Limb (tissue), 2 donors: ENCODE measurements at regions not wholly inside any gene's neighbourhood (a gene's known extent, or its start where the extent isn't known, plus 50 kb on each side); places are given as distances from the start of the nearest gene placed in this dataset.
"Not testable (repeated sequence)": the region's sequence is repeated elsewhere in the genome, so short reads cannot be mapped to it uniquely, and the experiment has no call there.

Experiments
- DNase-seq, 2 donors: peaks; one replicate each; pipeline ENCODE4 v3.0.0-alpha.2; 2016; ENCODE audit errors: extremely low spot score in 2 of 2

DNA sequence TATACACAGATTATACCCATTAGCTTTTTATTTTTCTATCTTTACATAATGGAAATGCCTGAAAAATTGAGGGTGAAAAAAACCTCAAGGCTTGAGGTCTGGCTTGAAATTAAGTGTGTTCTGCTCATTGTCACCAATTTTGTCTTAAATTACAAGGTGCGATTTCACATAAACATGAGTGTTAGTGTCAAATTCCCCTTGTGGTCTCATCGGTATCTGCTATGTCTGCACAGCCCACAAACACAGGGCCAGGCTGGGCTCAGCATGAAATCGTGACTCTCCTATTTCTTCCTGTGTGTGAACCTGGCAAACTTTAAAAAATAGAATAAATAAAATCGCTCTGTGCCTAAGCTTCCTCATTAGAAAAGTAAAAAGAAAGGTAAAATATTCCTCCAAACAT is 109.1 kb downstream of the CRLF2 start:
- no peak for DNase-seq

DNA sequence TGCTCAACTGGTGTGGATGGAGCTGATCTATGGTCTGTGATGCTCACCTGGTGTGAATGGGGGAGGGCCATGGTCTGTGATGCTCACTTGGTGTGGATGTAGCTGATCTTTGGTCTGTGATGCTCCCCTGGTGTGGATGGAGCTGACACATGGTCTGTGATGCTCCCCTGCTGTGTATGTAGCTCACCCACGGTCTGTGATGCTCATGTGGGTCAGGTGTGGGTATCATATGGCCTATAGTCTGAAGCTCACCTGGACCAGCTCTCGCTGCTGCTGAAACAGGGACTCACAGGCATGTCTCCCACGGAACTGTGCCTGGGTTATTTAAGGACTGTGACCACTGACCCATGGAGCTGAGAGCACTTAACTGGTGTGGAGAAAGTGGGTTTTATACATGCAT is 109.7 kb downstream of the CRLF2 start:
- DNase-seq: no peak

GRCh38 chrX:1102221-1102620 is 110.2 kb downstream of the CRLF2 start:
- not testable (repeated sequence) for DNase-seq

DNA sequence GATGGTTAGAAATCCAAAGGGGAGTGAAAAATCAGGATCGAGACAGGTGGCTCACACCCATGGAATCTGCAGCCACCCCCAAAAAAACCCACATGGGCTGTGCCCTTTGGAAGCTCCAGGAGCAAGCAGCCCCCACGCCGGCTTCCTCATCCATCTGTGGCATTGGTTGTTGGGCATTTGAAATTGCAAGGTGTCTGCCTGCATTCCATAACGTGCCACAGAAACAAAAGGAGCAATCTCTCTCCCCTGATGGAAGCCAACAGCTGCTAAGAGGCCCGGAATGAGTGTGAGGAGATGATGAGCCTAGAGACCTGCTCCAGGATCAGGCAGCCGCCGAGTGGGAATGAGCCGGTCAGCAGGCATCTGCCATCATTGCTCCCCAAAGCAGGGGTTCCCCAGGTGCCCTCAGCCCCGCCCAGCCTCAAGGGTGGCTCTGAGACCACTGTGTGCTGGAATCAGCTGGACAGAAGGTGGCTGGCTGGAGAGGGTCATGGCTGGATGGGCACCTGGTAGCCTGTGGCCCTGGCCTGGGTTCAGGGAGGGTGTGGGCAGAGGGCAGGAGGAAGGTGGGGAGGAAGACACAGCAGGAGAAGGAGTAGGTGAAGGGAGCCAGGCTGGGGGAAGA is 113.2 kb downstream of the CRLF2 start:
- DNase-seq: no peak

GRCh38 chrX:1097328-1097727 is 115.1 kb downstream of the CRLF2 start:
- no peak for DNase-seq

DNA sequence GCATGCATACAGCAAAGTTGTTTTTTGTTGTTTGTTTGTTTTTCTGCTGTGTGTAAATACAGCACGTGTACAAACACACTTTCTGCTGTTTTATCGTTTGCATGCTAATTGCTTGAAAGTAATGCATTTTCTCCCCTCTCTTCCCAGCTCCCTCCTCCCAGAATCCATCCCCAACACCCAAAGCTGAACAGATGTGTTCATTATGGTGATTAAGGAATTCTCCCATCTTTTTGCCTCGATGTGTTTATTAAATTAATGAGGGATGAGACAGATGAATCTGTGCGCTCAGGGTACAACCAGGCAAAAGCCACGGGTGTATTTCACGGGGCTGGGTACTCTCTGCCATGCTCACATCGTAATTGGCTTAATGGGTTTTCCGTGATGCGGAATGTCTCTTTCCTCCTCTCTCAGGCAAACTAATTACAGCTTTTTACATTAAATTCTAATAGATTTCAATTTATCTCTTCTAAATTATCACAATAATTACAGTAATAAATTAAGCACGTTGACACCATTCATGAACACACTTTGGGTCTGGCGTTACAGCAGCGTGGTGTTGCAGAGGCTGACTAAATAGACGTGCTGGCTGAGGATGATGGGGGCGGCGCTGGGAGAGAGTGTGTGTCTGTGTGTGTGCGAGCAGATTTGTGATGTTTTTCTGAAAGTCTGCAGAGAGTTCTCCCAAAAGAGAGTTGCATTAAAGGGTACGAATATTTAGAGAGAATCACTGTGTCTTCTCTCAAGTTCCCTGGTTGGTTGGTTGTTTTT is 117.7 kb downstream of the CRLF2 start:
- no peak for DNase-seq

- DNase-seq: no peak
Observed at GRCh38 chrX:1093586-1094421, 118.6 kb downstream of the CRLF2 start.

- DNase-seq: no peak
Observed at GRCh38 chrX:1093121-1093520, 119.3 kb downstream of the CRLF2 start.

- DNase-seq: no peak
Observed at GRCh38 chrX:1086444-1087409, 125.7 kb downstream of the CRLF2 start.

GRCh38 chrX:1085871-1086270 is 126.6 kb downstream of the CRLF2 start:
- DNase-seq: not testable (repeated sequence)

DNA sequence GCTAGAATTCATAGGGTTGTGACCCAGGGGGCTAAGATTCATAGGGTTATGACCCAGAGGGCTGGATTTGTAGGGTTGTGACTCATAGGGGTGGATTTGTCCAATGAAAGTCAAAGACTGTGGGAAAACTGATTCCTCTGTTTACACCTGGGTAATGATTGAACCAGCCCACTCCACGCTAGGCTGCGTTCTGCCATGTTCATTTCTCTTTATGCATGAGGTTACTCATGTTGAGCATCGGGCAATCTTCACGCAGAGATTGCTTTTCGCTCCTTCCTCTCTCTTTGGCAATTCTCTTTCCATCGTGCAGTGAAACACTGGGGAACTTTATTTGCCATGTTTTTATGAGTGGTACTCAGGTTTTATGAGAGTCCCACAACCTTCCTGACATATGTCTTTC is 127.8 kb downstream of the CRLF2 start:
- DNase-seq: no peak

DNA sequence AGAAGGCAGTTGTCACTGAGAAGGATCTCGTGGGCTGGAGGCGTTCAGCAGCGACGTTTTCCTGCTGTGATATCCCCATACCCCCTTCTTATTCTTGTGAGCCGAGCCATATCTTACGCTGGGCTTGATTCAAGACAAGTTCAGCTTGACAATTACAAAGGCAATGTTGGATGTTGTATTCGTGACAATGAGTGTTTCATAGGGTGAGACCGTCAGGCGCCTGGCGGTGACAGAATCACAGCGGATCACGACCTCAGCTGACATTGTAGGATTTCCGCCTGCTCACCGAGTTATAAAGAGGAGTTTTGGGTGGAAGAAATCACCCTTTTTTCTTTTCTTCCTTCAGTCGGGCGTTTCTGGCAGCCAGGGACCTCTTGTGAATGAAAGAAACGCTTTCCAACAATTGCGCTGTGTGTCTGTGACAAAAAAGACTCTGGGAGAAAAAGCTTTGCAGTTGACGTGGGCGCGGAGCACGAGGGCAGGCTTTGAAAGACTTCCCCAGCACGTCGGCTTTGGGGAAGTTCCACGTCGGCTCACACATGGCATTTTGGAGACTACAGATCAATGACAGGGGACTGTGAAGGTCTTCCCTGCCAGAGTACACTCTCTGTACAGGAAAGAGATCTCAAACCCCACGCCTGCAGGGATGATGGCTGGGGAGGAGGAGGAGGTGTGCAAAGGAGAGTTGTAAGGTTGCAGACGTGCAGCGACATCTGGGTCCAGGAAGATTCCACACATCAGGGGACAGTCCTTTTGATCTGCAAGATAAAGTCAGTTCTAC is 135.4 kb downstream of the CRLF2 start:
- DNase-seq: no peak

GRCh38 chrX:1075741-1076140 is 136.7 kb downstream of the CRLF2 start:
- DNase-seq: no peak

- no peak for DNase-seq
Observed at GRCh38 chrX:1075156-1075555, 137.3 kb downstream of the CRLF2 start.

DNA sequence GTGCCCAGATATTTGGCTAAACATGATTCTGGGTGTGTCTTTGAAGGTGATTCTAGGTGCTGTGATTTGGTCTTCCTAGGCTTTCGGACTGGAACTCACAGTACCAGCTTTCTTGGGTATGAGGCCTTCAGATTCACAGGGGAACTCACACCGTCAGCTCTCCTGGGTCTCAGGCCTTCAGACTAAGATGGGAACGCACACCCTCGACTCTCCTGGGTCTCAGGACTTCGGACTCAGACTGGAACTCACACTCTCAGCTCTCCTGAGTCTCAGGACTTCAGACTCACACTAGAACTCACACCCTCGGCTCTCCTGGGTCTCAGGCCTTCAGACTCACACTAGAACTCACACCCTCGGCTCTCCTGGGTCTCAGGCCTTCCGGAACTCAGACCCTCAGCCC is 137.7 kb downstream of the CRLF2 start:
- no peak for DNase-seq

DNA sequence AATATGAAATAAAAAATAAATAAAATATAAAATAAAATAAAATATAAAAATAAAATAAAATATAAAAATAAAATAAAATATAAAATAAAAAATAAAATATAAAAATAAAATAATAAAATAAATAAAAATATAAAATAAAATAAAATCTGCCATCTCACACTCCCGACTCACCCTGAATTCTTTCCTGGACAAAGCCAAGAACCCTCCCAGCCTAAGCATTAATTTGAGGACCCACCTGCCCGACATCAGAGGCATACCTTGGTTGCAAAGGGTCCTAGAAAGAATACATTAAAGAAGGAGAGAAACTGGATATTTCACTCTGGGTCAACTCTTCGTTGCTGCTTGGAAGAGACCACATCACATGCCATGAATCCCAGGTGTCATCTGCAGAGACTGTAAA is 138.3 kb downstream of the CRLF2 start:
- DNase-seq: no peak

- no peak for DNase-seq
Observed at GRCh38 chrX:1072637-1073377, 139.6 kb downstream of the CRLF2 start.

DNA sequence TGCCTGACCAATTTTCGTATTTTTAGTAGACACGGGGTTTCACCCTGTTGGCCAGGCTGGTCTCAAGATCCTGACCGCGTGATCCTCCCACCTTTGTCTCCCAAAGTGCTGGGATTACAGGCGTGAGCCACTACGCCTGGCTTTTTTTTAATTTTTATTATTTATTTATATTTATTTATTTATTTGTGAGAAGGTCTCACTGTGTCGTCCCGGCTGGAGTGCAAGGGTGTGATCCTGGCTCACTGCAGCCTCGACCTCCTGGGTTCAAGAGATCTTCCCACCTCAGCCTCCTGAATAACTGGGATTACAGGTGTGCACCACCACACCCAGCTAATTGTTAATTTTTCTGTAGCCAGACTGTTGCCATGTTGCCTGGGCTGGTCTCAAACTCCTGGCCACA is 141.1 kb downstream of the CRLF2 start:
- no peak for DNase-seq

- DNase-seq: no peak
Observed at GRCh38 chrX:1062351-1062750, 150.1 kb downstream of the CRLF2 start.

GRCh38 chrX:1060562-1060960 is 151.9 kb downstream of the CRLF2 start:
- no peak for DNase-seq
